B cell (primary cell): ENCODE measurements at regions not wholly inside any gene's neighbourhood (a gene's known extent, or its start where the extent isn't known, plus 50 kb on each side); places are given as distances from the start of the nearest gene placed in this dataset.

Experiments used
- ATAC-seq: fragments of 200-7000 bp; cut with Tn5 transposase; one replicate; pipeline ENCODE4 v1.10.0; 2021; ENCODE audit warnings: low read depth, mild to moderate bottlenecking, moderate number of reproducible peaks, moderate library complexity
- CTCF ChIA-PET: fragments of 350-600 bp; sonication (Branson Sonifier 250); formaldehyde crosslinking; loops from one replicate; lab custom pipeline; 2021; ENCODE audit warnings: antibody characterized with exemption, inconsistent platforms; lab: Charles Lee
- POLR2A ChIA-PET: fragments of 350-600 bp; sonication (Branson Sonifier 250); formaldehyde crosslinking; loops from one replicate; lab custom pipeline; 2021; ENCODE audit warnings: antibody characterized with exemption; lab: Charles Lee
- DNase-seq: peaks from one replicate; pipeline ENCODE4 v3.0.0; 2013
- H2AFZ ChIP-seq: 2 replicates; pipeline ENCODE4 v1.6.1; 2012; ENCODE audit warnings: mild to moderate bottlenecking, low read depth, low read length; ENCODE audit not compliant: insufficient read depth, poor library complexity, severe bottlenecking
- H3K27ac ChIP-seq, 2 donors: 1 replicate in 1 of 2; 2 replicates in 1 of 2; pipeline ENCODE4 v1.5.1; 2012 to 2013; ENCODE audit warnings: low read length in 2 of 2, mild to moderate bottlenecking in 2 of 2, moderate library complexity in 1 of 2
- H3K27me3 ChIP-seq, 4 experiments: fragments of 200-600 bp in 1 of 4; sonication (generic) in 1 of 4; replicated peaks in 1 of 4; 1 replicate in 2 of 4; 2 replicates in 2 of 4; pipeline versions ENCODE4 v1.6.1 to v1.7.0; 2013 to 2016; ENCODE audit warnings: low read length in 3 of 4, mild to moderate bottlenecking in 2 of 4, mixed read lengths in 1 of 4, moderate library complexity in 1 of 4; ENCODE audit not compliant: insufficient read depth in 4 of 4, control insufficient read depth in 3 of 4; ENCODE audit errors: control extremely low read depth in 1 of 4
- H3K36me3 ChIP-seq, 2 experiments: replicated peaks in 1 of 2; 1 replicate in 1 of 2; 2 replicates in 1 of 2; pipeline versions ENCODE4 v1.6.1 to v1.7.1; 2013; ENCODE audit warnings: low read length in 1 of 2; ENCODE audit not compliant: insufficient read depth in 2 of 2, control insufficient read depth in 1 of 2; ENCODE audit errors: control extremely low read depth in 1 of 2, extremely low read depth in 1 of 2
- H3K4me1 ChIP-seq, 2 donors: fragments of 200-600 bp in 1 of 2; sonication (generic) in 1 of 2; 1 replicate in 1 of 2; 2 replicates in 1 of 2; pipeline versions ENCODE4 v1.5.1 to v1.6.1; 2013 to 2017; ENCODE audit warnings: low read length in 2 of 2; ENCODE audit not compliant: control insufficient read depth in 2 of 2, insufficient read depth in 2 of 2
- H3K4me2 ChIP-seq: replicated peaks from 2 replicates; pipeline ENCODE3; 2012; ENCODE audit warnings: mild to moderate bottlenecking, low read depth, low read length; ENCODE audit not compliant: poor library complexity, severe bottlenecking
- H3K4me3 ChIP-seq, 5 experiments: fragments of 200-600 bp in 1 of 5; sonication (generic) in 1 of 5; 1 replicate in 3 of 5; 2 replicates in 2 of 5; pipeline versions ENCODE4 v1.5.1 to v1.7.0; 2011 to 2016; ENCODE audit warnings: low read length in 4 of 5, mild to moderate bottlenecking in 4 of 5, low read depth in 2 of 5, control low read depth in 1 of 5, moderate library complexity in 1 of 5; ENCODE audit not compliant: insufficient read depth in 1 of 5; ENCODE audit errors: control extremely low read depth in 1 of 5, extremely low read depth in 1 of 5
- H3K79me2 ChIP-seq: fragments of 200-600 bp; sonication (generic); one replicate; pipeline ENCODE4 v1.6.0; 2016; ENCODE audit warnings: low read length; ENCODE audit not compliant: control insufficient read depth, insufficient read depth
- H3K9ac ChIP-seq: fragments of 200-600 bp; sonication (generic); 2 replicates; pipeline ENCODE4 v1.6.1; 2017; ENCODE audit warnings: mild to moderate bottlenecking, low read length, moderate library complexity
- H3K9me3 ChIP-seq, 3 donors: one replicate each; pipeline versions ENCODE4 v1.6.1 to v1.7.1; 2013; ENCODE audit warnings: low read length in 2 of 3; ENCODE audit not compliant: control insufficient read depth in 2 of 3, insufficient read depth in 1 of 3; ENCODE audit errors: control extremely low read depth in 1 of 3
- H4K20me1 ChIP-seq: 2 replicates; pipeline ENCODE4 v1.6.0; 2012; ENCODE audit warnings: mild to moderate bottlenecking, low read length; ENCODE audit not compliant: insufficient read depth, control insufficient read depth, poor library complexity, severe bottlenecking
- H3K27ac Mint-ChIP-seq: one replicate; pipeline ENCODE4 v1.8.0; 2021; ENCODE audit warnings: mixed read lengths
- H3K27me3 Mint-ChIP-seq: one replicate; pipeline ENCODE4 v1.8.0; 2021; ENCODE audit warnings: mixed read lengths
- H3K4me1 Mint-ChIP-seq: one replicate; pipeline ENCODE4 v1.8.0; 2021; ENCODE audit warnings: mixed read lengths
- H3K4me3 Mint-ChIP-seq: one replicate; pipeline ENCODE4 v1.8.0; 2021; ENCODE audit warnings: mixed read lengths
- H3K9me3 Mint-ChIP-seq: one replicate; pipeline ENCODE4 v1.8.0; 2022; ENCODE audit warnings: mixed read lengths; ENCODE audit not compliant: insufficient read depth
- EZH2 ChIP-seq: IDR thresholded peaks from 2 replicates; pipeline ENCODE4 v1.6.1; 2012; ENCODE audit warnings: borderline replicate concordance, low read depth, mild to moderate bottlenecking, moderate library complexity, low read length; ENCODE audit not compliant: insufficient read depth, poor library complexity, severe bottlenecking
- WGBS: methylation state at CpG from one replicate; pipeline ENCODE4 v1.1.5; 2013; ENCODE audit warnings: missing lambda C conversion rate; ENCODE audit not compliant: insufficient coverage; 5-methylcytosine and 5-hydroxymethylcytosine counted together
- intact Hi-C: fragments of 100-400 bp; cut with micrococcal nuclease; formaldehyde crosslinking; loops from one replicate; pipeline ENCODE4 v1.10.0; 2022
- TF ChIP-seq, protein P1 (sequence below): fragments of 200-600 bp; IDR thresholded peaks from one replicate; pipeline ENCODE4 v1.8.0; 2022; ENCODE audit warnings: antibody characterized with exemption, mild to moderate bottlenecking

DNA sequence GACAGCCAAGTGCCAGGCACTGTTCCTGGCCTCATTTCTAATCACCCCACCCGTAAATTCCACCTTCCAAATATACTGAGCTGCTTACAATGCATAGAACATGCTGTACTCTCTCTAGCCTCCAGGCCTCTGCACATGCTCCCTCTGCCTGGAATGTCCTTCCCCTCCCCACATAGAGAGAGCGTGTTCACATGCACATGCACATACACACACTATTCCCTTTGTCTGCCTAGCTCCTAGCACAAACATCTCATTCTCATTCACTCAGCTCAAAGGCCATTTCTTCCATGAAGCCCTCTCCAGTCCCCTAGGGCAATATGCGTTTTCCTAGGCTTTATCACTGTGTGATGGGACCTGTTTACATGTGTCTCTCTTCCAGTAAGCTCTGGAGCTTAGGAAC, 144.6 kb downstream of the WT1 start:
- CTCF ChIA-PET, result interaction anchor here (1.2 kb wide), 1 partner anchor 11 kb away, joined by 3 read pairs; no protein-coding TSS in a partner anchor
- ATAC-seq, result no peak

DNA sequence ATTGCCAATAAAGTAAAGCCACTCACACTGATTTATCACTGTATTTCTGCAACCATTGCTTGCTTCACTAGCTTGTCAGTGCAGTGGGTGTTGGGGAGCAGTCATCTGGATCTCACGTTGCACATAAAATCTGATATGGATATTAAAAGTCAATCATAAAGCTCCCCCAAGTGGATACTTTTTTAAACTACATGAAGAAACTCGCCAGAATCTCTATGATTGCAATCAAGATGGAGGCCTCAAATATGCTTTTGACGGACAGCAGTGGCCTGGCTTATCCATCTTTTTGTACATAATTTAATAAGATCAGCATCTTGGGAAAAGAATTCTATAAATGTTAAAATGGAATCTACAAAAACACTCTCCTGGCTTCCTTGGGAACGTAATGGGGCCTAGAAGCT, 137.7 kb downstream of the WT1 start:
- Histone ChIP-seq H3K9ac (no peak overlapping the region), H3K4me3 (no peak overlapping the region), H2AFZ (peak overlapping the region; percentile 16), H3K4me1 (no peaks in the 10 kb centered on the region), H3K36me3 (no peaks in the 10 kb centered on the region), H3K4me2 (no peak overlapping the region), H4K20me1 (no peaks in the 10 kb centered on the region), H3K9me3 (peaks cover 0 to 5% (median 0%) of the 10 kb centered on the region in 3 donors), H3K27me3 (peaks cover 0 to 5% (median 0%) of the 10 kb centered on the region in 4 experiments), H3K27ac (no peak overlapping the region), H3K79me2 (no peaks in the 10 kb centered on the region)
- Mint-ChIP-seq H3K9me3 (no peaks in the 10 kb centered on the region), H3K4me3 (no peak overlapping the region), H3K27ac (no peak overlapping the region), H3K27me3 (no peaks in the 10 kb centered on the region), H3K4me1 (no peaks in the 10 kb centered on the region)
- ChIA-PET POLR2A (no interaction called here), CTCF (interaction anchor here (0.8 to 1.5 kb wide), 3 partner anchors 27 to 1190 kb away, joined by 3 to 5 read pairs (median 3); no protein-coding TSS in a partner anchor)
- WGBS, result no CpG with 5 or more reads among the region's 4 CpGs
- ATAC-seq (no peak), DNase-seq (no peak)
- TF ChIP-seq, protein P1, sequence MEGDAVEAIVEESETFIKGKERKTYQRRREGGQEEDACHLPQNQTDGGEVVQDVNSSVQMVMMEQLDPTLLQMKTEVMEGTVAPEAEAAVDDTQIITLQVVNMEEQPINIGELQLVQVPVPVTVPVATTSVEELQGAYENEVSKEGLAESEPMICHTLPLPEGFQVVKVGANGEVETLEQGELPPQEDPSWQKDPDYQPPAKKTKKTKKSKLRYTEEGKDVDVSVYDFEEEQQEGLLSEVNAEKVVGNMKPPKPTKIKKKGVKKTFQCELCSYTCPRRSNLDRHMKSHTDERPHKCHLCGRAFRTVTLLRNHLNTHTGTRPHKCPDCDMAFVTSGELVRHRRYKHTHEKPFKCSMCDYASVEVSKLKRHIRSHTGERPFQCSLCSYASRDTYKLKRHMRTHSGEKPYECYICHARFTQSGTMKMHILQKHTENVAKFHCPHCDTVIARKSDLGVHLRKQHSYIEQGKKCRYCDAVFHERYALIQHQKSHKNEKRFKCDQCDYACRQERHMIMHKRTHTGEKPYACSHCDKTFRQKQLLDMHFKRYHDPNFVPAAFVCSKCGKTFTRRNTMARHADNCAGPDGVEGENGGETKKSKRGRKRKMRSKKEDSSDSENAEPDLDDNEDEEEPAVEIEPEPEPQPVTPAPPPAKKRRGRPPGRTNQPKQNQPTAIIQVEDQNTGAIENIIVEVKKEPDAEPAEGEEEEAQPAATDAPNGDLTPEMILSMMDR, result no peak
- no peak for TF ChIP-seq EZH2
- intact Hi-C loops, result no loop called here

More for the DNA sequence above, 144.6 kb downstream of the WT1 start:
- Histone ChIP-seq H3K27me3 (peaks cover 0 to 3% (median 0%) of the 10 kb centered on the region in 4 experiments), H3K9me3 (peaks cover 0 to 6% (median 0%) of the 10 kb centered on the region in 3 donors), H3K27ac (no peak overlapping the region), H4K20me1 (no peaks in the 10 kb centered on the region), H3K4me2 (no peak overlapping the region), H2AFZ (no peak overlapping the region), H3K9ac (no peak overlapping the region), H3K79me2 (no peaks in the 10 kb centered on the region), H3K4me1 (no peaks in the 10 kb centered on the region), H3K36me3 (no peaks in the 10 kb centered on the region), H3K4me3 (no peak overlapping the region)
- H3K4me3 Mint-ChIP-seq, result no peak overlapping the region
- peaks cover 6% of the 10 kb centered on the region for H3K9me3 Mint-ChIP-seq
- H3K27ac Mint-ChIP-seq, result no peak overlapping the region
- TF ChIP-seq, protein P1, result no peak
- no peak for TF ChIP-seq EZH2
- POLR2A ChIA-PET, result no interaction called here
- no peaks in the 10 kb centered on the region for H3K4me1 Mint-ChIP-seq
- intact Hi-C loops, result no loop called here
- DNase-seq, result no peak
- WGBS, result 91% methylated on average over 2 of the region's 3 CpGs
- H3K27me3 Mint-ChIP-seq, result peaks cover 8% of the 10 kb centered on the region
